Peyer's patch (tissue), 4 donors: ENCODE measurements at regions not wholly inside any gene's neighbourhood (a gene's known extent, or its start where the extent isn't known, plus 50 kb on each side); places are given as distances from the start of the nearest gene placed in this dataset.

Source experiments
- CTCF ChIP-seq, 6 experiments: fragments of 450-650 bp in 4 of 6; fragments of 200-600 bp in 2 of 6; sonication (generic) in 1 of 6; IDR thresholded peaks; one replicate each; pipeline ENCODE4 v1.5.1; 2017 to 2019; ENCODE audit warnings: antibody characterized with exemption in 6 of 6, mild to moderate bottlenecking in 3 of 6, moderate library complexity in 1 of 6
- POLR2A ChIP-seq, 2 donors: fragments of 450-650 bp; IDR thresholded peaks; one replicate each; pipeline ENCODE4 v1.5.1; 2017; ENCODE audit warnings: antibody characterized with exemption in 2 of 2, mild to moderate bottlenecking in 2 of 2, moderate library complexity in 2 of 2

DNA sequence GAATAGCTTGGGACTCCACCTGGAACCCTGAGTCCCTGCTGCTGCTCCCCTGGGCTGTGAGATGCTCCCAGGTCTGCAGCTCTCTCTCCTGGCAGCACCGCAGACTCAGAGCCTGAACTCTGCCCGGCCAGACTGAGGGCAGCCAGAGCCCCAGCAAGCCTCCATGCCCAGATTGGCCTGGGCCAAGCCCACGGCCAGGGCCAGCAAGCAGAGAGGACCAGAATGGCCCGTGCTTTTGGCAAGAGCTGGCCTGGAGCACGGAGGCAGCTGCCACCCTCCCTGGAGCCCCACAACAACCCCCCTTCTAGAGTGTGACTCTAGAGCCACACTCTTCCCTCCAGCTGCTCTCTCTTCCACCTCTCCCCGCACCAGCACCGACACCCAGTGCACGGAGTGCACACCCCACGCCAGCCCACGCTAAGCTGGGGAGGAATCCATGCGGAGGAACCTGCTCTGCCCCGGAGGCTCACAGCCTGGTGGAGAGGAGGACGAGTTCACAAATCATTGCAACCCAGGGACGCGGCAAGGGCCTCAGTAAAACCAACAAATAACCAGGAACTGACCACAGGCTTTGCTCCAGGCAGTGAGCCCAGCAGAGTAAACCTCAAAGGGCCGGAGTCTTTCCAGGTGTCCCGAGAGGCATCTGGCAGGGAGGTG lies 110.3 kb downstream of the HMX1 start:
- TF ChIP-seq POLR2A (IDR thresholded peaks at IDR 0.05) (no peak), CTCF (IDR thresholded peaks at IDR 0.05) (no peak)
